ENCODE measurements at regions not wholly inside any gene's neighbourhood (a gene's known extent, or its start where the extent isn't known, plus 50 kb on each side); places are given as distances from the start of the nearest gene placed in this dataset.

DNA sequence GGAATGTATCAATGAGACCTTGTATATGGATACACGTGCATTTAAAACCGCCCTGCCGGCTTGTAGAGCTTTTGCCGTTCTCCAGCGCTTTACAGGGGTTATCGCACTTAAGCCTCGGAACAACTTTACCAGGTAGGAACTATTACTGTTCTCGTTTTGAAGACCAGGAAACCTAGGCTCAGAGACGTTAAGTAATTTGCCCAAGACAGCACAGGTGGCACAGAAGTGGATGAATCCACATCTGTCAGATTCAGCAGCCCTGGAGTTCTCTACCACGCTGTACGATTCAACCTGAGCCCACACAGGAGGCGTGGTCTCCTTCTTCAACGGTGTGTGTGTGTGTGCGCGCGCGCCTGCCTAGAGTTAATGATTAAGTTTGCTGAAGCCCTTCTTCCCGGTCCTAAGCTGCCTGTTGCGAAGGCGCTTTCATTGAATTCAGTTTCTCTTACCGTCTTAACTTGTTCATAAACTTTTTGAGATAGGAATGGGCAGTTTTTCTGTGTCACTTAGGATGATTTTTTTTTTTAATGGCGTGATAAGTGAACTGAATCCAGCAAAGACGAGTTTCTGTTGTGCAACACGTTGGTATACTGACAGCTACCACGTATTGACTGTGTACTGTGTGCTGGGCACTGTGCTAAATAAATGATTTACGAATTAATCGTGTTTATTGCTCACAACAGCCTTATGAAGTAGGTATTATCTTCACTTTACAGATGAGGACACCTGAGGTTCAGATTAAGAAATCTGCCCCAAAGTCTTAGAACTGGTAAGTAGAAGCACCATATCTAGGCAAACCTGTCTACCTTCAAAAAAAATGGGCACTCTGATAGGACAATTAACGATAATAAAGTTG, 67.4 kb downstream of the KCNRG start:
- Histone ChIP-seq H2BK15ac (ENCODE audit: low read depth, low read length) (no peak overlapping the region), H3K23me2 (ENCODE audit: insufficient read length, low read depth, low read length, poor library complexity, severe bottlenecking) (peaks cover 17% of the 10 kb centered on the region), H3K27ac (ENCODE audit: insufficient read length, low read depth, low read length) (no peak overlapping the region), H3T11ph (ENCODE audit: low read length) (no peak overlapping the region), H3K56ac (ENCODE audit: insufficient read length, low read depth, low read length) (no peak overlapping the region), H3K4me2 (ENCODE audit: insufficient read depth, insufficient read length, low read length) (peak overlapping the region; percentile 68), H2BK5ac (ENCODE audit: insufficient read length, low read length) (no peak overlapping the region), H4K20me1 (ENCODE audit: control insufficient read depth, insufficient read depth, insufficient read length) (no peaks in the 10 kb centered on the region), H4K5ac (ENCODE audit: insufficient read length, low read depth, low read length) (no peak overlapping the region), H2AFZ (ENCODE audit: low read length) (no peak overlapping the region), H2BK120ac (ENCODE audit: low read depth, low read length, poor library complexity, severe bottlenecking) (no peak overlapping the region), H2BK20ac (ENCODE audit: low read depth, low read length, poor library complexity, severe bottlenecking) (no peak overlapping the region), H3K18ac (ENCODE audit: insufficient read length, low read depth, low read length) (no peak overlapping the region), H3K9me3 (ENCODE audit: control insufficient read depth, low read depth, low read length) (no peaks in the 10 kb centered on the region), H3K23ac (ENCODE audit: insufficient read length, low read depth, low read length) (no peak overlapping the region), H2BK12ac (ENCODE audit: insufficient read length, low read depth, low read length) (no peak overlapping the region), H3K79me1 (ENCODE audit: insufficient read depth, low read depth, low read length, poor library complexity, severe bottlenecking) (no peaks in the 10 kb centered on the region), H3K4me1 (ENCODE audit: insufficient read depth, low read length) (no peaks in the 10 kb centered on the region), H4K8ac (replicated peaks; ENCODE audit: insufficient read length, low read depth, low read length) (no peak overlapping the region), H4K91ac (ENCODE audit: insufficient read length, low read depth, low read length) (no peak overlapping the region), H3K4ac (ENCODE audit: low read depth, low read length) (no peak overlapping the region), H3K79me2 (ENCODE audit: insufficient read depth, low read length) (peaks cover 4% of the 10 kb centered on the region; the same call in 1 of the 2 replicates), H3K14ac (ENCODE audit: insufficient read depth, low read length) (no peak overlapping the region), H3K27me3 (ENCODE audit: insufficient read depth, low read length) (no peaks in the 10 kb centered on the region), H3K9ac (ENCODE audit: extremely low read depth, insufficient read length, low read length) (peak overlapping the region; percentile 12), H2AK5ac (ENCODE audit: insufficient read length, low read length) (no peak overlapping the region)
- Mint-ChIP-seq H3K4me1 (peaks cover 24 to 32% of the 10 kb centered on the region in 2 experiments), H3K36me3 (ENCODE audit: insufficient read depth in 1 of 3, low read depth in 3 of 3) (no peaks in the 10 kb centered on the region; a peak in 1 of 7 replicates), H3K4me3 (peak overlapping the region; percentile 98 to 99), H3K9me3 (no peaks in the 10 kb centered on the region; a peak in 1 of 5 replicates), H3K27me3 (ENCODE audit: low read depth) (peaks cover 5% of the 10 kb centered on the region; the same call in 1 of the 2 replicates), H3K27ac (peak overlapping the region; percentile 59 to 98 (median 94); a peak in 5 of 7 replicates)
- TF ChIP-seq, protein P1, sequence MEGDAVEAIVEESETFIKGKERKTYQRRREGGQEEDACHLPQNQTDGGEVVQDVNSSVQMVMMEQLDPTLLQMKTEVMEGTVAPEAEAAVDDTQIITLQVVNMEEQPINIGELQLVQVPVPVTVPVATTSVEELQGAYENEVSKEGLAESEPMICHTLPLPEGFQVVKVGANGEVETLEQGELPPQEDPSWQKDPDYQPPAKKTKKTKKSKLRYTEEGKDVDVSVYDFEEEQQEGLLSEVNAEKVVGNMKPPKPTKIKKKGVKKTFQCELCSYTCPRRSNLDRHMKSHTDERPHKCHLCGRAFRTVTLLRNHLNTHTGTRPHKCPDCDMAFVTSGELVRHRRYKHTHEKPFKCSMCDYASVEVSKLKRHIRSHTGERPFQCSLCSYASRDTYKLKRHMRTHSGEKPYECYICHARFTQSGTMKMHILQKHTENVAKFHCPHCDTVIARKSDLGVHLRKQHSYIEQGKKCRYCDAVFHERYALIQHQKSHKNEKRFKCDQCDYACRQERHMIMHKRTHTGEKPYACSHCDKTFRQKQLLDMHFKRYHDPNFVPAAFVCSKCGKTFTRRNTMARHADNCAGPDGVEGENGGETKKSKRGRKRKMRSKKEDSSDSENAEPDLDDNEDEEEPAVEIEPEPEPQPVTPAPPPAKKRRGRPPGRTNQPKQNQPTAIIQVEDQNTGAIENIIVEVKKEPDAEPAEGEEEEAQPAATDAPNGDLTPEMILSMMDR (conservative IDR thresholded peaks at IDR 0.05): no peak
- no CpG with 5 or more reads among the region's 28 CpGs for WGBS (ENCODE audit: extremely low coverage, insufficient read length, low lambda C conversion rate)
- DNase-seq: peak; percentile 74

Measured in H9 (cell line).